Daoy (cell line): ENCODE measurements at regions not wholly inside any gene's neighbourhood (a gene's known extent, or its start where the extent isn't known, plus 50 kb on each side); places are given as distances from the start of the nearest gene placed in this dataset.
A peak's percentile ranks its signal among the peaks of the same experiment; 100 is the strongest.

Experiments
- DNase-seq: peaks from one replicate; pipeline ENCODE4 v3.0.0-alpha.2; 2015; ENCODE audit warnings: low read depth

- DNase-seq = no peak
These were observed 70.4 kb downstream of the RCN1 start for GRCh38 chr11:32161293-32161692.

- DNase-seq = no peak
These were observed 71.5 kb downstream of the RCN1 start for GRCh38 chr11:32162351-32162750.

GRCh38 chr11:32162906-32163305 is 72.0 kb downstream of the RCN1 start:
- DNase-seq = no peak

- DNase-seq = no peak
These were observed 72.7 kb downstream of the RCN1 start for GRCh38 chr11:32163557-32163956.

- DNase-seq = no peak
These were observed 74.0 kb downstream of the RCN1 start for GRCh38 chr11:32164836-32165235.

- DNase-seq = no peak
These were observed 78.0 kb downstream of the RCN1 start for GRCh38 chr11:32168924-32169323.

- DNase-seq = no peak
These were observed 80.6 kb downstream of the RCN1 start for GRCh38 chr11:32171445-32171844.

GRCh38 chr11:32172041-32172847 is 81.4 kb downstream of the RCN1 start:
- no peak for DNase-seq

- DNase-seq = peak; percentile 54
These were observed 82.3 kb downstream of the RCN1 start for GRCh38 chr11:32172848-32173834.

- DNase-seq = no peak
These were observed 83.1 kb downstream of the RCN1 start for GRCh38 chr11:32173977-32174376.

GRCh38 chr11:32176223-32176934 is 85.5 kb downstream of the RCN1 start:
- peak; percentile 79 for DNase-seq

- no peak for DNase-seq
These were observed 87.8 kb downstream of the RCN1 start for GRCh38 chr11:32178692-32179091.

- no peak for DNase-seq
These were observed 92.6 kb downstream of the RCN1 start for GRCh38 chr11:32183512-32183911.

- DNase-seq = no peak
These were observed 93.3 kb downstream of the RCN1 start for GRCh38 chr11:32184041-32184722.

GRCh38 chr11:32184723-32185376 is 94.0 kb downstream of the RCN1 start:
- DNase-seq = no peak

- DNase-seq = no peak
These were observed 95.2 kb downstream of the RCN1 start for GRCh38 chr11:32186118-32186517.

GRCh38 chr11:32187111-32187510 is 96.2 kb downstream of the RCN1 start:
- DNase-seq = no peak

- DNase-seq = no peak
These were observed 97.9 kb downstream of the RCN1 start for GRCh38 chr11:32188785-32189184.

GRCh38 chr11:32196137-32196536 is 105.3 kb downstream of the RCN1 start:
- DNase-seq = no peak

GRCh38 chr11:32198053-32198452 is 107.2 kb downstream of the RCN1 start:
- no peak for DNase-seq
